DMS53 treated with DMSO at 0.1 percent for 48 hours (cell line): ENCODE measurements at regions not wholly inside any gene's neighbourhood (a gene's known extent, or its start where the extent isn't known, plus 50 kb on each side); places are given as distances from the start of the nearest gene placed in this dataset.
"Not testable (repeated sequence)": the region's sequence is repeated elsewhere in the genome, so short reads cannot be mapped to it uniquely, and the experiment has no call there.

ENCODE experiments used
- DNase-seq: peaks from one replicate; lab custom pipeline; 2025; ENCODE audit not compliant: unreplicated experiment; lab: John Stamatoyannopoulos, UW

- not testable (repeated sequence) for DNase-seq
Measured at GRCh38 chrX:84856791-84857190, 146.9 kb upstream of the APOOL start.

DNA sequence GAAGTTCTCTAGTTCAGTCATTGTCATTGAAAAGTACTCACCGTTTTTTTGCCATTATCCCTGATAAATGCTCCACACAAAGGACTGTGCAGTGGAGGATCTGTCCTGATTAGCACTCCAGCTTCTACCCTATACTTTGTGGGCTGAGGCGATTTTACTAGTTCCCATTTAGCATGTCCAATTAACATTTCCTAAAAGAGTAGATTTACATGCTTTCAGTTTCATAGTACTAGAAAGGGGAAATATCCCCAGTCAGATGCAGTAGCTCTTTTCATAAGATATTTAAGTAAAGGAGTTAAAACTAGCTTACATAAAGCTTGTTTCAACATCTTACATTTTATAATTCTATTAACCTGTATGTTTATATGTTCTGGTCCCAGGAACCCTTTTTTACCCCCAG, 144.9 kb upstream of the APOOL start:
- not testable (repeated sequence) for DNase-seq

GRCh38 chrX:84865113-84865512, 138.6 kb upstream of the APOOL start:
- DNase-seq, result peak; percentile 71

DNA sequence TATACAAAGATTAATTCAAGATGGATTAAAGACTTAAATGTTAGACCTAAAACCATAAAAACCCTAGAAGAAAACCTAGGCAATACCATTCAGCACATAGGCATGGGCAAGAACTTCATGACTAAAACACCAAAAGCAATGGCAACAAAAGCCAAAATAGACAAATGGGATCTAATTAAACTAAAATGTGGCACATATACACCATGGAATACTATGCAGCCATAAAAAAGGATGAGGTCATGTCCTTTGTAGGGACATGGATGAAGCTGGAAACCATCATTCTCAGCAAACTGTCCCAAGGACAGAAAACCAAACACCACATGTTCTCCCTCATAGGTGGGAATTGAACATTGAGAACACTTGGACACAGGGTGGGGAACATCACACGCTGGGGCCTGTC, 133.4 kb upstream of the APOOL start:
- DNase-seq, result not testable (repeated sequence)

- DNase-seq, result not testable (repeated sequence)
Measured at GRCh38 chrX:84872160-84872771, 131.4 kb upstream of the APOOL start.

DNA sequence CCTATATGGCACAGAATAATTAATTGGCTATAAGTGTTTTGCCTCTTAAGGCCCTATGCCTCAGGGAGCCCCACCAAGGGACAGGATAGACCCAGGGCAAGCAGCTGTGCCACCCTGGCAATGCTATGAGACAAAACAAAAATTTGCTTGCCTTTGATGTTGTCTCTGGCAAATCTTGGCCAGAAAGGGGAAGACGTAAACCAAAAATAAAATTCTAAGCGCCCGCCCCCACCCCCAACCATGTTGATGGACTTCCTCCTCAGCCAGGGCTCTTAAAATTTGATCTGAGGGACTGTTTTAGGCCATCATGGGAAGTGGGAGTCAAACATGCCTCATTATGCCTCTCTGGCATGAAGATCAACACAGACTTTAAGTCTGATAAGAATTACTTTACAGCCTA, 130.5 kb upstream of the APOOL start:
- DNase-seq, result no peak

DNA sequence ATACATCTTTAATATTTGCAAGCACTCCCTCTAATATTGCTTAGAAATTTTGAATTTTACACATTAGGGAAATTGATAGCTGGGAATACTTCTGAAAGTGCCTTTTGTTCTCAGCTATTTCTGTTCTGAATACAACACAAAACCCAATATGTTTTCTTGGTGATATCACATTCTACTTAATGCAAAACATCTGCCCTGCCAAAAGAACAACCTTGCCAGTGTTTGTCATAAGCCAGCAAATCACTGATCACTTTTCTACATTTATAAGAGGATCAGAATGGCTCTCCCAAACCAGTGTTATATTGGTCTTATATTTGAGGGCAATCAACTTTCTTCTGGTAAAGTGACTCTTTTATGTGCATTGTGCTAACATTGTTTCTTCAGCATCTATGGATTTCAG, 126.8 kb upstream of the APOOL start:
- DNase-seq, result no peak

GRCh38 chrX:84893897-84894296, 109.8 kb upstream of the APOOL start:
- DNase-seq, result no peak

- DNase-seq, result peak; percentile 12
Measured at GRCh38 chrX:84907324-84907968, 96.2 kb upstream of the APOOL start.

- DNase-seq, result no peak
Measured at GRCh38 chrX:84909151-84909550, 94.5 kb upstream of the APOOL start.

DNA sequence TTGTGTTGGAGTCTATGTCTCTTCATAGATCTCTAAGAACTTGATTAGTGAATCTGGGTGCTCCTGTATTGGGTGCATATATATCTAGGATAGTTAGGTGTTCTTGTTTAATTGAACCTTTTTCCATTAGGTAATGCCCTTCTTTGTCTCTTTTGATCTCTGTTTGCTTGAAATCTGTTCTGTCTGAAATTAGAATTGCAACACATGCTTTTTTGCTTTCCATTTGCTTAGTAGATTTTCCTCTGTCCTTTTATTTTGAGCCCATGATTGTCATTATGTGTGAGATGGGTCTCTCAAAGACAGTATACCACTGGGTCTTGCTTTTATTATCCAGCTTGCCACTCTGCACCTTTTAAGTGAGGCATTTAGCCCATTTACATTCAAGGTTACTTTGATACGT, 79.1 kb upstream of the APOOL start:
- DNase-seq, result no peak

DNA sequence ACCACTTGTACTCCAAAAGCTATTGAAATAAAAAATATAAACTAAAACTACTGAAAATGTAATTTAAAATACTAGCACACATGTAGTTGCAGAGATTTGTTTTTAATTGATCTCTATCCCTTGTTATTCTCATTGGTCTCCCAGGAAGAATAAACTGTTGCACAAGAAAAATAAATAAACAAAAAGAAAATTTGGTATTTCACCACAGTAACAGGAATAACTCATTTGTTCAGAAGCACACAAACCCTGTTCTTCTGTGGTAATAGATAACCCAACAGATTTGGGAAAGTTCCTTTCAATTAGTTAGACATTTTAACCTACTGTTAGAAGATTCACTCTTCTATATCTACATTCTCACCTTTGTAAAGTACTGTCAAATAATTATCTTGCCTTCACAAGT, 70.9 kb upstream of the APOOL start:
- no peak for DNase-seq

GRCh38 chrX:84933956-84934556, 69.6 kb upstream of the APOOL start:
- no peak for DNase-seq
